H1 (cell line): ENCODE measurements at regions not wholly inside any gene's neighbourhood (a gene's known extent, or its start where the extent isn't known, plus 50 kb on each side); places are given as distances from the start of the nearest gene placed in this dataset.

ENCODE experiments used
- ASH2L ChIP-seq: fragments of 200-600, 300-600 bp; sonication (generic); IDR thresholded peaks from one replicate; pipeline ENCODE4 v1.7.1; 2017; ENCODE audit warnings: low read length
- BRCA1 ChIP-seq: IDR thresholded peaks from 2 replicates; pipeline ENCODE4 v1.6.1; 2012; ENCODE audit warnings: low read depth, low read length, improper control_type of control experiment
- NANOG ChIP-seq: IDR thresholded peaks from 2 replicates; pipeline ENCODE4 v1.6.1; 2011; ENCODE audit warnings: low read length, low read depth, mild to moderate bottlenecking, inconsistent platforms; ENCODE audit not compliant: insufficient read depth, poor library complexity, severe bottlenecking
- SP2 ChIP-seq: IDR thresholded peaks from 2 replicates; pipeline ENCODE4 v1.6.1; 2012; ENCODE audit warnings: mild to moderate bottlenecking, low read length, inconsistent platforms
- TF ChIP-seq, protein P1 (sequence below): fragments of 300-600 bp; sonication (generic); IDR thresholded peaks from 2 replicates; pipeline ENCODE4 v1.7.1; 2012; ENCODE audit warnings: low read length, moderate library complexity, mild to moderate bottlenecking, inconsistent platforms; ENCODE audit not compliant: insufficient replicate concordance

DNA sequence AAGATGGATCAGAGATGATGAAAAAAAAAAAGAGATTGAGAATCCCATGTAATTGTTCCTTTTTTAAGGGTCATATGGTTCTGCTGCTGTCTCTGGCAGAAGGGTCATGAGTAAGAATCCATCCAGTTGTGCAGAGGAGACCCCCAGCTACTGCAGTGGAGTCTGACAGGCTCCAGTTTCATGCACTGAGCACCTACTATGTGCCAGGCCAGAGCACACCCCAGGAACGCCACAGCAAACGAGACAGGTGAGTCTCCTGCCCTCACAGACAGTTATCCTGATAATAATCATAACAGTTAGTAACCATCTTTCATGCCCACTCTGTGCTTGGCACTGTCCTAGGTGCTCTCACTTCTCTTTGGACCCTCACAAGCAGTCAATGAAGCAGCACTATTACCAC lies 420.0 kb downstream of the MATN1 start (continued):
- TF ChIP-seq, protein P1, sequence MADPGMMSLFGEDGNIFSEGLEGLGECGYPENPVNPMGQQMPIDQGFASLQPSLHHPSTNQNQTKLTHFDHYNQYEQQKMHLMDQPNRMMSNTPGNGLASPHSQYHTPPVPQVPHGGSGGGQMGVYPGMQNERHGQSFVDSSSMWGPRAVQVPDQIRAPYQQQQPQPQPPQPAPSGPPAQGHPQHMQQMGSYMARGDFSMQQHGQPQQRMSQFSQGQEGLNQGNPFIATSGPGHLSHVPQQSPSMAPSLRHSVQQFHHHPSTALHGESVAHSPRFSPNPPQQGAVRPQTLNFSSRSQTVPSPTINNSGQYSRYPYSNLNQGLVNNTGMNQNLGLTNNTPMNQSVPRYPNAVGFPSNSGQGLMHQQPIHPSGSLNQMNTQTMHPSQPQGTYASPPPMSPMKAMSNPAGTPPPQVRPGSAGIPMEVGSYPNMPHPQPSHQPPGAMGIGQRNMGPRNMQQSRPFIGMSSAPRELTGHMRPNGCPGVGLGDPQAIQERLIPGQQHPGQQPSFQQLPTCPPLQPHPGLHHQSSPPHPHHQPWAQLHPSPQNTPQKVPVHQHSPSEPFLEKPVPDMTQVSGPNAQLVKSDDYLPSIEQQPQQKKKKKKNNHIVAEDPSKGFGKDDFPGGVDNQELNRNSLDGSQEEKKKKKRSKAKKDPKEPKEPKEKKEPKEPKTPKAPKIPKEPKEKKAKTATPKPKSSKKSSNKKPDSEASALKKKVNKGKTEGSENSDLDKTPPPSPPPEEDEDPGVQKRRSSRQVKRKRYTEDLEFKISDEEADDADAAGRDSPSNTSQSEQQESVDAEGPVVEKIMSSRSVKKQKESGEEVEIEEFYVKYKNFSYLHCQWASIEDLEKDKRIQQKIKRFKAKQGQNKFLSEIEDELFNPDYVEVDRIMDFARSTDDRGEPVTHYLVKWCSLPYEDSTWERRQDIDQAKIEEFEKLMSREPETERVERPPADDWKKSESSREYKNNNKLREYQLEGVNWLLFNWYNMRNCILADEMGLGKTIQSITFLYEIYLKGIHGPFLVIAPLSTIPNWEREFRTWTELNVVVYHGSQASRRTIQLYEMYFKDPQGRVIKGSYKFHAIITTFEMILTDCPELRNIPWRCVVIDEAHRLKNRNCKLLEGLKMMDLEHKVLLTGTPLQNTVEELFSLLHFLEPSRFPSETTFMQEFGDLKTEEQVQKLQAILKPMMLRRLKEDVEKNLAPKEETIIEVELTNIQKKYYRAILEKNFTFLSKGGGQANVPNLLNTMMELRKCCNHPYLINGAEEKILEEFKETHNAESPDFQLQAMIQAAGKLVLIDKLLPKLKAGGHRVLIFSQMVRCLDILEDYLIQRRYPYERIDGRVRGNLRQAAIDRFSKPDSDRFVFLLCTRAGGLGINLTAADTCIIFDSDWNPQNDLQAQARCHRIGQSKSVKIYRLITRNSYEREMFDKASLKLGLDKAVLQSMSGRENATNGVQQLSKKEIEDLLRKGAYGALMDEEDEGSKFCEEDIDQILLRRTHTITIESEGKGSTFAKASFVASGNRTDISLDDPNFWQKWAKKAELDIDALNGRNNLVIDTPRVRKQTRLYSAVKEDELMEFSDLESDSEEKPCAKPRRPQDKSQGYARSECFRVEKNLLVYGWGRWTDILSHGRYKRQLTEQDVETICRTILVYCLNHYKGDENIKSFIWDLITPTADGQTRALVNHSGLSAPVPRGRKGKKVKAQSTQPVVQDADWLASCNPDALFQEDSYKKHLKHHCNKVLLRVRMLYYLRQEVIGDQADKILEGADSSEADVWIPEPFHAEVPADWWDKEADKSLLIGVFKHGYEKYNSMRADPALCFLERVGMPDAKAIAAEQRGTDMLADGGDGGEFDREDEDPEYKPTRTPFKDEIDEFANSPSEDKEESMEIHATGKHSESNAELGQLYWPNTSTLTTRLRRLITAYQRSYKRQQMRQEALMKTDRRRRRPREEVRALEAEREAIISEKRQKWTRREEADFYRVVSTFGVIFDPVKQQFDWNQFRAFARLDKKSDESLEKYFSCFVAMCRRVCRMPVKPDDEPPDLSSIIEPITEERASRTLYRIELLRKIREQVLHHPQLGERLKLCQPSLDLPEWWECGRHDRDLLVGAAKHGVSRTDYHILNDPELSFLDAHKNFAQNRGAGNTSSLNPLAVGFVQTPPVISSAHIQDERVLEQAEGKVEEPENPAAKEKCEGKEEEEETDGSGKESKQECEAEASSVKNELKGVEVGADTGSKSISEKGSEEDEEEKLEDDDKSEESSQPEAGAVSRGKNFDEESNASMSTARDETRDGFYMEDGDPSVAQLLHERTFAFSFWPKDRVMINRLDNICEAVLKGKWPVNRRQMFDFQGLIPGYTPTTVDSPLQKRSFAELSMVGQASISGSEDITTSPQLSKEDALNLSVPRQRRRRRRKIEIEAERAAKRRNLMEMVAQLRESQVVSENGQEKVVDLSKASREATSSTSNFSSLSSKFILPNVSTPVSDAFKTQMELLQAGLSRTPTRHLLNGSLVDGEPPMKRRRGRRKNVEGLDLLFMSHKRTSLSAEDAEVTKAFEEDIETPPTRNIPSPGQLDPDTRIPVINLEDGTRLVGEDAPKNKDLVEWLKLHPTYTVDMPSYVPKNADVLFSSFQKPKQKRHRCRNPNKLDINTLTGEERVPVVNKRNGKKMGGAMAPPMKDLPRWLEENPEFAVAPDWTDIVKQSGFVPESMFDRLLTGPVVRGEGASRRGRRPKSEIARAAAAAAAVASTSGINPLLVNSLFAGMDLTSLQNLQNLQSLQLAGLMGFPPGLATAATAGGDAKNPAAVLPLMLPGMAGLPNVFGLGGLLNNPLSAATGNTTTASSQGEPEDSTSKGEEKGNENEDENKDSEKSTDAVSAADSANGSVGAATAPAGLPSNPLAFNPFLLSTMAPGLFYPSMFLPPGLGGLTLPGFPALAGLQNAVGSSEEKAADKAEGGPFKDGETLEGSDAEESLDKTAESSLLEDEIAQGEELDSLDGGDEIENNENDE = no peak
- TF ChIP-seq ASH2L (no peak), SP2 (no peak), BRCA1 (no peak), NANOG (no peak)
- TF ChIP-seq, all 59 proteins: peak for 0
